ENCODE measurements at regions not wholly inside any gene's neighbourhood (a gene's known extent, or its start where the extent isn't known, plus 50 kb on each side); places are given as distances from the start of the nearest gene placed in this dataset.

- TF ChIP-seq POLR2A (IDR thresholded peaks at IDR 0.05; ENCODE audit: low read depth, low read length) (no peak), POLR2AphosphoS5 (IDR thresholded peaks at IDR 0.05; ENCODE audit: low read depth, low read length) (no peak)
Observed at GRCh38 chr3:34832865-34833508, 806.3 kb upstream of the ARPP21 start.

All from GM12892 (cell line).